GM06990 (cell line): ENCODE measurements at regions not wholly inside any gene's neighbourhood (a gene's known extent, or its start where the extent isn't known, plus 50 kb on each side); places are given as distances from the start of the nearest gene placed in this dataset.

Source experiments
- DNase-seq: peaks from one replicate; pipeline ENCODE4 v3.0.0-alpha.2; 2011; ENCODE audit not compliant: insufficient read length; ENCODE audit errors: extremely low read depth
- H3K27me3 ChIP-seq: replicated peaks from 2 replicates; pipeline ENCODE4 v1.6.0; 2011; ENCODE audit warnings: low read length; ENCODE audit not compliant: control insufficient read depth, insufficient read depth
- H3K36me3 ChIP-seq: 2 replicates; pipeline ENCODE4 v1.5.1; 2011; ENCODE audit warnings: low read length; ENCODE audit not compliant: control insufficient read depth, insufficient read depth
- H3K4me3 ChIP-seq: replicated peaks from 2 replicates; pipeline ENCODE4 v1.5.1; 2011; ENCODE audit warnings: low read depth, mild to moderate bottlenecking, control low read depth, low read length
- CTCF ChIP-seq: IDR thresholded peaks from 2 replicates; pipeline ENCODE4 v1.5.1; 2011; ENCODE audit warnings: low read length, control low read depth, mild to moderate bottlenecking, inconsistent platforms; ENCODE audit not compliant: insufficient read depth, poor library complexity, severe bottlenecking

- DNase-seq, result no peak
- Histone ChIP-seq H3K27me3 (no peaks in the 10 kb centered on the region), H3K36me3 (no peaks in the 10 kb centered on the region), H3K4me3 (no peak overlapping the region)
- no peak for TF ChIP-seq CTCF
These were observed 332.0 kb downstream of the HAO1 start for GRCh38 chr20:7608250-7608649.

GRCh38 chr20:7609251-7609650 lies 331.0 kb downstream of the HAO1 start:
- TF ChIP-seq CTCF, result no peak

GRCh38 chr20:7610681-7611080 lies 329.6 kb downstream of the HAO1 start:
- no peak for TF ChIP-seq CTCF
- Histone ChIP-seq H3K27me3 (no peaks in the 10 kb centered on the region), H3K36me3 (no peaks in the 10 kb centered on the region), H3K4me3 (no peak overlapping the region)
- DNase-seq, result no peak

More at GRCh38 chr20:7609251-7609650, 331.0 kb downstream of the HAO1 start:
- Histone ChIP-seq H3K4me3 (no peak overlapping the region), H3K36me3 (no peaks in the 10 kb centered on the region), H3K27me3 (no peaks in the 10 kb centered on the region)
- no peak for DNase-seq

- Histone ChIP-seq H3K4me3 (no peak overlapping the region), H3K36me3 (no peaks in the 10 kb centered on the region), H3K27me3 (no peaks in the 10 kb centered on the region)
- no peak for TF ChIP-seq CTCF
- DNase-seq, result no peak
These were observed 322.5 kb downstream of the HAO1 start for GRCh38 chr20:7617797-7618196.

- no peak overlapping the region for H3K4me3 ChIP-seq
- H3K27me3 ChIP-seq, result no peaks in the 10 kb centered on the region
- no peak for TF ChIP-seq CTCF
- no peaks in the 10 kb centered on the region for H3K36me3 ChIP-seq
- DNase-seq, result no peak
These were observed 317.8 kb downstream of the HAO1 start for GRCh38 chr20:7622399-7622961.

- Histone ChIP-seq H3K4me3 (no peak overlapping the region), H3K27me3 (no peaks in the 10 kb centered on the region), H3K36me3 (no peaks in the 10 kb centered on the region)
- TF ChIP-seq CTCF, result no peak
- DNase-seq, result no peak
These were observed 315.4 kb downstream of the HAO1 start for GRCh38 chr20:7624886-7625285.
